ENCODE measurements at regions not wholly inside any gene's neighbourhood (a gene's known extent, or its start where the extent isn't known, plus 50 kb on each side); places are given as distances from the start of the nearest gene placed in this dataset.

DNA sequence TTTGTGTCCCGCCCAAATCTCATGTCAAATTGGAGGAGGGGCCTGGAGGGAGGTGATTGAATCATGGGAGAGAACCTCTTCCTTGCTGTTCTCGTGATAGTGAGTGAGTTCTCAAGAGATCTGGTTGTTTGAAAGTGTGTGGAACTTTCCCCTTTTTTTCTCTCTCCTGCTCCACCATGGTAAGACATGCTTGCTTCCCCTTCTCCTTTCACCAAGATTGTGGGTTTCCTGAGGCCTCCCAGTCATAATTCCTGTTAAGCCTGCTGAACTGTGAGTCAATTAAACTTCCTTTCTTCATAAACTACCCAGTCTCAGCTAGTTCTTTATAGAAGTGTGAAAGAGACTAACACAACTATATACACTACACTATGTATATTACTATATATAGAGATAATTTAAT is 697.8 kb upstream of the HS3ST1 start:
- TF ChIP-seq, protein P1, sequence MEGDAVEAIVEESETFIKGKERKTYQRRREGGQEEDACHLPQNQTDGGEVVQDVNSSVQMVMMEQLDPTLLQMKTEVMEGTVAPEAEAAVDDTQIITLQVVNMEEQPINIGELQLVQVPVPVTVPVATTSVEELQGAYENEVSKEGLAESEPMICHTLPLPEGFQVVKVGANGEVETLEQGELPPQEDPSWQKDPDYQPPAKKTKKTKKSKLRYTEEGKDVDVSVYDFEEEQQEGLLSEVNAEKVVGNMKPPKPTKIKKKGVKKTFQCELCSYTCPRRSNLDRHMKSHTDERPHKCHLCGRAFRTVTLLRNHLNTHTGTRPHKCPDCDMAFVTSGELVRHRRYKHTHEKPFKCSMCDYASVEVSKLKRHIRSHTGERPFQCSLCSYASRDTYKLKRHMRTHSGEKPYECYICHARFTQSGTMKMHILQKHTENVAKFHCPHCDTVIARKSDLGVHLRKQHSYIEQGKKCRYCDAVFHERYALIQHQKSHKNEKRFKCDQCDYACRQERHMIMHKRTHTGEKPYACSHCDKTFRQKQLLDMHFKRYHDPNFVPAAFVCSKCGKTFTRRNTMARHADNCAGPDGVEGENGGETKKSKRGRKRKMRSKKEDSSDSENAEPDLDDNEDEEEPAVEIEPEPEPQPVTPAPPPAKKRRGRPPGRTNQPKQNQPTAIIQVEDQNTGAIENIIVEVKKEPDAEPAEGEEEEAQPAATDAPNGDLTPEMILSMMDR (IDR thresholded peaks at IDR 0.05; ENCODE audit: low read depth, low read length): no peak
- no peak for TF ChIP-seq EZH2phosphoT487 (IDR thresholded peaks at IDR 0.05; ENCODE audit: low read depth)
